ENCODE measurements at regions not wholly inside any gene's neighbourhood (a gene's known extent, or its start where the extent isn't known, plus 50 kb on each side); places are given as distances from the start of the nearest gene placed in this dataset.

DNA sequence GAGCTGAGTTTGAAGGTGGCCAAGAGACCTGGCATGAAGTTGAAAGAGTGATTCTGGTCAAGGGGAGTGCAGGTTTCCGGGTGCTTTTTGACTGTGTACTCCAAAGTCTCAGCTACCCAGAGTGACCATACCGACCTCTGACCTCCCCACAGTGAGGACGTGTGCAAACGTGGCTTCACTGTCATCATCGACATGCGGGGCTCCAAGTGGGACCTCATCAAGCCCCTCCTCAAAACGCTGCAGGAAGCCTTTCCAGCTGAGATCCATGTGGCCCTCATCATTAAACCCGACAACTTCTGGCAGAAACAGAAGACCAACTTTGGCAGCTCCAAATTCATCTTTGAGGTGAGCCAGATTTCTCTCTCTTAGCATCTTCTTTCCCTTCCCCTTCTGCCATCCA is 272.4 kb upstream of the ROPN1 start:
- 70% methylated on average over 2 of the region's 8 CpGs for WGBS (ENCODE audit: insufficient coverage, low coverage, low lambda C conversion rate, missing lambda C conversion rate)
- Histone ChIP-seq H3K27ac (no peak overlapping the region), H3K27me3 (no peaks in the 10 kb centered on the region), H3K4me1 (no peaks in the 10 kb centered on the region), H3K36me3 (no peaks in the 10 kb centered on the region), H3K4me3 (no peak overlapping the region), H3K9me3 (no peaks in the 10 kb centered on the region)
- intact Hi-C loops (cut with DNase I) = no loop called here
- DNase-seq (no peak), ATAC-seq (no peak)
- no peak for TF ChIP-seq POLR2A (IDR thresholded peaks at IDR 0.05)
- TF ChIP-seq, protein P1, sequence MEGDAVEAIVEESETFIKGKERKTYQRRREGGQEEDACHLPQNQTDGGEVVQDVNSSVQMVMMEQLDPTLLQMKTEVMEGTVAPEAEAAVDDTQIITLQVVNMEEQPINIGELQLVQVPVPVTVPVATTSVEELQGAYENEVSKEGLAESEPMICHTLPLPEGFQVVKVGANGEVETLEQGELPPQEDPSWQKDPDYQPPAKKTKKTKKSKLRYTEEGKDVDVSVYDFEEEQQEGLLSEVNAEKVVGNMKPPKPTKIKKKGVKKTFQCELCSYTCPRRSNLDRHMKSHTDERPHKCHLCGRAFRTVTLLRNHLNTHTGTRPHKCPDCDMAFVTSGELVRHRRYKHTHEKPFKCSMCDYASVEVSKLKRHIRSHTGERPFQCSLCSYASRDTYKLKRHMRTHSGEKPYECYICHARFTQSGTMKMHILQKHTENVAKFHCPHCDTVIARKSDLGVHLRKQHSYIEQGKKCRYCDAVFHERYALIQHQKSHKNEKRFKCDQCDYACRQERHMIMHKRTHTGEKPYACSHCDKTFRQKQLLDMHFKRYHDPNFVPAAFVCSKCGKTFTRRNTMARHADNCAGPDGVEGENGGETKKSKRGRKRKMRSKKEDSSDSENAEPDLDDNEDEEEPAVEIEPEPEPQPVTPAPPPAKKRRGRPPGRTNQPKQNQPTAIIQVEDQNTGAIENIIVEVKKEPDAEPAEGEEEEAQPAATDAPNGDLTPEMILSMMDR (IDR thresholded peaks at IDR 0.05) = no peak

DNA sequence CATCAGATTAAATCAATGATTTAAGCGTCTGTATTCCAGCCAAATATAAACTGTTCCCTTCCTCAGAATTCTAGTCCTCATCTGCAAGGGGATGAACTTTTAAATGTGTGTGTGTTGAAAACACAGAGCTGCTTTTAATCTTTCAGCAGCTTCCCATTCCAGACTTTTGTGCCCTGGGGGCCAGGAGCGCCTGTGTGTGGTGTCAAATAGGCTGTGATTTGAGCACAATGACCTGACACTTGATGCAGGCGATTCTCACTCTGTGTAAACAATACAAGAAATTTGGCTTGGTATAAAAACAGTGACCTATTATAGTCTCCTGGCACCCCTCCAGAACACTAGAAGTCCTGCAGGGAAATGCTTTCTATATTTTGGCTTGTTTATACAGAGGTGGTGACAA is 274.6 kb upstream of the ROPN1 start:
- H3K36me3 ChIP-seq = no peaks in the 10 kb centered on the region
- no peak overlapping the region for H3K4me3 ChIP-seq
- H3K27ac ChIP-seq = no peak overlapping the region
- ATAC-seq = peak in 2 of 4 donors; percentile 53 to 54
- H3K9me3 ChIP-seq = no peaks in the 10 kb centered on the region
- intact Hi-C loops (cut with DNase I) = no loop called here
- no peak for DNase-seq
- H3K4me1 ChIP-seq = no peaks in the 10 kb centered on the region
- H3K27me3 ChIP-seq = no peaks in the 10 kb centered on the region
- TF ChIP-seq, protein P1 (IDR thresholded peaks at IDR 0.05) = no peak
- TF ChIP-seq POLR2A (IDR thresholded peaks at IDR 0.05) = no peak
- 48% methylated on average over 3 of the region's 3 CpGs for WGBS (ENCODE audit: insufficient coverage, low coverage, low lambda C conversion rate, missing lambda C conversion rate)

GRCh38 chr3:124267406-124267805 is 275.5 kb upstream of the ROPN1 start:
- Histone ChIP-seq H3K36me3 (no peaks in the 10 kb centered on the region), H3K27me3 (no peaks in the 10 kb centered on the region), H3K4me3 (no peak overlapping the region), H3K4me1 (no peaks in the 10 kb centered on the region), H3K9me3 (no peaks in the 10 kb centered on the region), H3K27ac (no peak overlapping the region)
- DNase-seq = no peak
- TF ChIP-seq POLR2A (IDR thresholded peaks at IDR 0.05) = no peak
- TF ChIP-seq, protein P1 (IDR thresholded peaks at IDR 0.05) = no peak
- intact Hi-C loops (cut with DNase I) = no loop called here
- ATAC-seq = no peak

- ATAC-seq (peak in 1 of 4 donors; percentile 20), DNase-seq (no peak)
- WGBS (ENCODE audit: insufficient coverage, low coverage, low lambda C conversion rate, missing lambda C conversion rate) = 42% methylated on average over 2 of the region's 2 CpGs
- H3K4me1 ChIP-seq = no peaks in the 10 kb centered on the region
- H3K27ac ChIP-seq = no peak overlapping the region
- no peaks in the 10 kb centered on the region for H3K27me3 ChIP-seq
- TF ChIP-seq, protein P1 (IDR thresholded peaks at IDR 0.05) = no peak
- no peak for TF ChIP-seq POLR2A (IDR thresholded peaks at IDR 0.05)
- H3K9me3 ChIP-seq = no peaks in the 10 kb centered on the region
- intact Hi-C loops (cut with DNase I) = no loop called here
- H3K36me3 ChIP-seq = no peaks in the 10 kb centered on the region
- H3K4me3 ChIP-seq = no peak overlapping the region
These were observed 276.4 kb upstream of the ROPN1 start for GRCh38 chr3:124268355-124268754.

DNA sequence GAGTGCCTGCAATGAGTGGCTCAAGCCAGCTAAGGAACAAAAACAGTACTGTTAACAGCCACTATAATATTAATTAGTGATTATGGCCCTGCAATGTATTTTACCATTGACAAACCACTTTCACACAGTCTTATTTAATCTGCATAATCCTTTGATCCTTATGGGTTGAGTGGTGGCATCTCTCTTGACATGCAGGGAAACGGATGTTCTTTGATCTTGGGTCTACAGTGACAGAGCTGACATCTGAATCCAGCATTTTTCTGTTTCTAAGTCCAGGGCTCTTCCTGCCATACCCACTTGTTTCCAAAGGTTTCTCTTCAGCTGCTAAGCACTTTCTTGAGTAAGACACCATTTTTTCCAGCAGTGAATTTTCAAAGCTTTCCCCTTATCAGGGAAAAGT is 277.7 kb upstream of the ROPN1 start:
- no peaks in the 10 kb centered on the region for H3K4me1 ChIP-seq
- H3K4me3 ChIP-seq = no peak overlapping the region
- no peak overlapping the region for H3K27ac ChIP-seq
- ATAC-seq (no peak), DNase-seq (no peak)
- intact Hi-C loops (cut with DNase I) = no loop called here
- H3K9me3 ChIP-seq = no peaks in the 10 kb centered on the region
- TF ChIP-seq, protein P1 (IDR thresholded peaks at IDR 0.05) = no peak
- no peak for TF ChIP-seq POLR2A (IDR thresholded peaks at IDR 0.05)
- no peaks in the 10 kb centered on the region for H3K36me3 ChIP-seq
- H3K27me3 ChIP-seq = no peaks in the 10 kb centered on the region
- WGBS (ENCODE audit: insufficient coverage, low coverage, low lambda C conversion rate, missing lambda C conversion rate) = 31% methylated on average over 1 of the region's 1 CpG

Data from right lobe of liver (tissue), 6 donors.